ENCODE measurements at regions not wholly inside any gene's neighbourhood (a gene's known extent, or its start where the extent isn't known, plus 50 kb on each side); places are given as distances from the start of the nearest gene placed in this dataset.

DNA sequence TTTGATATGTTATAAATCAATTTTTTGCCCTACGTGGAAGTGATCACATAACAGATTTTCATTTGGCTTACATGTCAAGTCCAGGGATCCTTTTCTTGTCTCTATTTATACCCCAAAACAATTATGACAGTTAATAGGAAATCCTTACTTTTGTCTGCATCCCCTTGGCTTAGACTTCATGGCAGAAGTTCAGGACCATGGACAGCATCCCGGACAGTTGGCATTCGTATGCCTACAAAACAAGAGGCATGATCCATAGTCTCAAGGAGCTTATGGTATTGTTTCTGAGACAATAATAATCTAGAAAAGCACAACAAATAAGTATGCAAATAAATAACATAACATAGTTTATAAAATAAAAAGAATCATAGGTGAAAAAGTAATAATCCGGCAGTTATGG, 214.3 kb upstream of the GRIA1 start:
- TF ChIP-seq PATZ1 (CRISPR knock-in tag; IDR thresholded peaks at IDR 0.05; ENCODE audit: borderline replicate concordance) (no peak), RARB (CRISPR knock-in tag; IDR thresholded peaks at IDR 0.05) (no peak), ZNF8 (CRISPR knock-in tag; IDR thresholded peaks at IDR 0.05) (no peak), SNAI2 (CRISPR knock-in tag; IDR thresholded peaks at IDR 0.05) (no peak), ZFP30 (CRISPR knock-in tag; IDR thresholded peaks at IDR 0.05) (no peak), ZFP3 (CRISPR knock-in tag; IDR thresholded peaks at IDR 0.05) (no peak), TOX (CRISPR knock-in tag; IDR thresholded peaks at IDR 0.05; ENCODE audit: borderline replicate concordance) (no peak)
- TF ChIP-seq, protein P1, sequence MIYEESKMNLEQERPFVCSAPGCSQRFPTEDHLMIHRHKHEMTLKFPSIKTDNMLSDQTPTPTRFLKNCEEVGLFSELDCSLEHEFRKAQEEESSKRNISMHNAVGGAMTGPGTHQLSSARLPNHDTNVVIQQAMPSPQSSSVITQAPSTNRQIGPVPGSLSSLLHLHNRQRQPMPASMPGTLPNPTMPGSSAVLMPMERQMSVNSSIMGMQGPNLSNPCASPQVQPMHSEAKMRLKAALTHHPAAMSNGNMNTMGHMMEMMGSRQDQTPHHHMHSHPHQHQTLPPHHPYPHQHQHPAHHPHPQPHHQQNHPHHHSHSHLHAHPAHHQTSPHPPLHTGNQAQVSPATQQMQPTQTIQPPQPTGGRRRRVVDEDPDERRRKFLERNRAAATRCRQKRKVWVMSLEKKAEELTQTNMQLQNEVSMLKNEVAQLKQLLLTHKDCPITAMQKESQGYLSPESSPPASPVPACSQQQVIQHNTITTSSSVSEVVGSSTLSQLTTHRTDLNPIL (CRISPR knock-in tag; IDR thresholded peaks at IDR 0.05; ENCODE audit: low read depth): no peak
